HepG2 (cell line): ENCODE measurements at regions not wholly inside any gene's neighbourhood (a gene's known extent, or its start where the extent isn't known, plus 50 kb on each side); places are given as distances from the start of the nearest gene placed in this dataset.

Source experiments
- ATAC-seq: fragments of 200-7000 bp; cut with Tn5 transposase; 3 replicates; pipeline ENCODE4 v1.9.1; 2020; ENCODE audit warnings: mild to moderate bottlenecking, moderate library complexity
- BruUV-seq: library from RNA; stranded (reverse); fragments of 400-500 nt; replicated peaks from 2 replicates; lab custom pipeline; 2021; lab: Mats Ljungman, UMichigan
- CTCF ChIA-PET: fragments of 300-600 bp; formaldehyde crosslinking; extraction: SDS; loops from one replicate; lab custom pipeline; 2021; ENCODE audit warnings: low total read pairs, inconsistent platforms, low intra/inter-chr PET ratio; lab: Yijun Ruan, JAX
- POLR2A ChIA-PET: fragments of 350-600 bp; sonication (Branson Sonifier 250); formaldehyde crosslinking; loops from one replicate; lab custom pipeline; 2020; ENCODE audit warnings: antibody characterized with exemption, inconsistent platforms; lab: Yijun Ruan, JAX
- DNase-seq: peaks from one replicate; pipeline ENCODE4 v3.0.0-alpha.2; 2015; ENCODE audit warnings: low spot score
- FAIRE-seq: peaks from 3 replicates; lab custom pipeline; 2011; peaks lifted over from hg19 to GRCh38; lab: Jason Lieb, UNC
- H2AFZ ChIP-seq: one replicate; pipeline ENCODE4 v1.6.1; 2011; ENCODE audit warnings: low read length, inconsistent platforms
- H3K27ac ChIP-seq: fragments of 300-600 bp; 3 replicates; pipeline ENCODE4 v1.8.0; 2011; ENCODE audit warnings: mixed run types, mild to moderate bottlenecking, mixed read lengths, low read length, inconsistent platforms; ENCODE audit not compliant: insufficient read depth; ENCODE audit errors: extremely low read length
- H3K27me3 ChIP-seq, 2 experiments: fragments of 200-600 bp in 1 of 2; 2 replicates in 1 of 2; 3 replicates in 1 of 2; pipeline versions ENCODE4 v1.6.0 to v1.8.0; 2011; ENCODE audit warnings: low read length in 2 of 2, mild to moderate bottlenecking in 2 of 2, moderate library complexity in 2 of 2, inconsistent platforms in 1 of 2; ENCODE audit not compliant: insufficient read depth in 2 of 2, control insufficient read depth in 1 of 2
- H3K36me3 ChIP-seq, 2 experiments: fragments of 200-600 bp in 1 of 2; replicated peaks in 1 of 2; 2 replicates in 1 of 2; 3 replicates in 1 of 2; pipeline versions ENCODE4 v1.5.1 to v1.8.0; 2011; ENCODE audit warnings: low read length in 2 of 2, inconsistent platforms in 1 of 2; ENCODE audit not compliant: insufficient read depth in 2 of 2, control insufficient read depth in 1 of 2
- H3K4me1 ChIP-seq: 2 replicates; pipeline ENCODE4 v1.5.1; 2012; ENCODE audit warnings: low read length, inconsistent platforms; ENCODE audit not compliant: insufficient read depth
- H3K4me2 ChIP-seq: 2 replicates; pipeline ENCODE4 v1.6.0; 2011; ENCODE audit warnings: low read depth, low read length, inconsistent platforms
- H3K4me3 ChIP-seq, 3 experiments: fragments of 200-600 bp in 1 of 3; sonication (generic), shearing (Covaris generic) in 1 of 3; replicated peaks in 1 of 3; 2 replicates each; pipeline ENCODE4 v1.5.1; 2011 to 2016; ENCODE audit warnings: low read length in 3 of 3, inconsistent platforms in 2 of 3, low read depth in 2 of 3, mild to moderate bottlenecking in 2 of 3, control low read depth in 1 of 3, mixed read lengths in 1 of 3; ENCODE audit not compliant: insufficient read depth in 1 of 3
- H3K79me2 ChIP-seq: one replicate; pipeline ENCODE4 v1.6.1; 2011; ENCODE audit warnings: low read length, inconsistent platforms; ENCODE audit not compliant: insufficient read depth
- H3K9ac ChIP-seq: 2 replicates; pipeline ENCODE4 v1.6.0; 2011; ENCODE audit warnings: mild to moderate bottlenecking, low read depth, low read length, inconsistent platforms; ENCODE audit not compliant: insufficient read depth
- H3K9me3 ChIP-seq: 2 replicates; pipeline ENCODE4 v1.5.1; 2012; ENCODE audit warnings: mild to moderate bottlenecking, low read length
- H4K20me1 ChIP-seq: 2 replicates; pipeline ENCODE4 v1.6.0; 2011; ENCODE audit warnings: inconsistent platforms, mild to moderate bottlenecking, low read length, moderate library complexity; ENCODE audit not compliant: insufficient read depth
- CCDC6 ChIP-seq: sonication (generic); formaldehyde crosslinking; IDR thresholded peaks from 2 replicates; pipeline ENCODE4 v1.8.1; 2022; ENCODE audit warnings: mild to moderate bottlenecking, missing genetic modification reagents, moderate library complexity
- GLI4 ChIP-seq: sonication (generic); formaldehyde crosslinking; IDR thresholded peaks from 2 replicates; pipeline ENCODE4 v1.5.1; 2020; ENCODE audit warnings: missing genetic modification reagents, mild to moderate bottlenecking, moderate library complexity, borderline replicate concordance
- HMG20A ChIP-seq: IDR thresholded peaks from 2 replicates; pipeline ENCODE4 v1.6.1; 2016; ENCODE audit warnings: borderline replicate concordance
- NFE2 ChIP-seq: sonication (generic); formaldehyde crosslinking; IDR thresholded peaks from 2 replicates; pipeline ENCODE4 v1.4.0; 2020; ENCODE audit warnings: missing genetic modification reagents
- NR3C1 ChIP-seq: sonication (generic); formaldehyde crosslinking; IDR thresholded peaks from 2 replicates; pipeline ENCODE4 v1.4.0; 2020; ENCODE audit warnings: missing genetic modification reagents
- PHF5A ChIP-seq: IDR thresholded peaks from one replicate; pipeline ENCODE4 v1.6.1; 2018; ENCODE audit warnings: low read depth, missing genetic modification reagents; ENCODE audit not compliant: unreplicated experiment
- SYNCRIP ChIP-seq: fragments of 200-400 bp; formaldehyde crosslinking; IDR thresholded peaks from 2 replicates; pipeline ENCODE4 v1.6.1; 2018; ENCODE audit warnings: mild to moderate bottlenecking, low read depth, low read length; ENCODE audit not compliant: insufficient read depth
- TOE1 ChIP-seq: sonication (generic); formaldehyde crosslinking; IDR thresholded peaks from 2 replicates; pipeline ENCODE4 v1.4.0; 2020; ENCODE audit warnings: mild to moderate bottlenecking, missing genetic modification reagents
- ZNF703 ChIP-seq: sonication (generic); formaldehyde crosslinking; IDR thresholded peaks from 2 replicates; pipeline ENCODE4 v1.5.1; 2020; ENCODE audit warnings: missing genetic modification reagents, mild to moderate bottlenecking, moderate library complexity, borderline replicate concordance
- ZNF780A ChIP-seq: sonication (generic); formaldehyde crosslinking; IDR thresholded peaks from 2 replicates; pipeline ENCODE4 v1.8.0; 2022; ENCODE audit warnings: mild to moderate bottlenecking, missing genetic modification reagents, moderate library complexity
- ZSCAN21 ChIP-seq: sonication (generic); formaldehyde crosslinking; IDR thresholded peaks from 2 replicates; pipeline ENCODE4 v1.8.0; 2022; ENCODE audit warnings: mild to moderate bottlenecking, missing genetic modification reagents, moderate library complexity, borderline replicate concordance
- WGBS: methylation state at CpG from one replicate; pipeline ENCODE4 v1.1.6; 2017; ENCODE audit warnings: low lambda C conversion rate; 5-methylcytosine and 5-hydroxymethylcytosine counted together
- in situ Hi-C: cut with HindIII; loops from 2 replicates; pipeline ENCODE4 v1.10.0; 2017; ENCODE audit warnings: low pct_unique_long_range_greater_than_20kb; ENCODE audit not compliant: extremely low pct_ligation_motif_present
- intact Hi-C: fragments of 100-400 bp; cut with micrococcal nuclease; formaldehyde crosslinking; loops from one replicate; pipeline ENCODE4 v1.10.0; 2022; ENCODE audit not compliant: unreplicated experiment
- TF ChIP-seq, protein P1 (sequence below): sonication (generic); formaldehyde crosslinking; IDR thresholded peaks from 2 replicates; pipeline ENCODE4 v1.4.0; 2020; ENCODE audit warnings: missing genetic modification reagents, mild to moderate bottlenecking, borderline replicate concordance

DNA sequence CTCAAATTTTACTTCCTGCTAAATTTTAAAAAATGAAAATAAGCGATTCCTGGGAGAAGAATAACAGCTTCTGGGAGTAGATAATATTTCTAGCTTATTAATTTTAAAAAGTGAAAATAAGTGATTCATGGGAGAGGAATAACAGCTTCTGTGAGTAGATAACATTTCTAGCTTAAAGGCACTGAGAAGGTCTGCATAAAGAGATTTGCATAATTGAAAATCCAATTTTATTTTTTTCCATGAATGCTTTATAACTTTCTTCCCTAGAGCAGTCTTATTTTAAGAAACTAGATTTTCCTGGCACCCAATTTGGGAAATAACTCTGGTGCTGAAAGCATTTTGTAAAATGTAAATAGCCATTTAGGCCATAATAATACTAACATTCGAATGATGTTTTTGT, 65.9 kb upstream of the ASTN2 start:
- Histone ChIP-seq H3K4me1 (no peaks in the 10 kb centered on the region), H2AFZ (no peak overlapping the region), H4K20me1 (no peaks in the 10 kb centered on the region), H3K79me2 (no peaks in the 10 kb centered on the region), H3K36me3 (no peaks in the 10 kb centered on the region), H3K27ac (no peak overlapping the region), H3K9ac (no peak overlapping the region), H3K4me3 (no peak overlapping the region), H3K9me3 (no peaks in the 10 kb centered on the region), H3K4me2 (no peak overlapping the region), H3K27me3 (no peaks in the 10 kb centered on the region)
- DNase-seq (no peak), FAIRE-seq (no peak), ATAC-seq (no peak)
- CTCF ChIA-PET = no interaction called here
- intact Hi-C loops (no loop called here), in situ Hi-C loops (no loop called here)
- TF ChIP-seq PHF5A (CRISPR knock-in tag) (no peak), NFE2 (no peak), ZNF703 (CRISPR knock-in tag) (no peak), TOE1 (no peak), HMG20A (CRISPR knock-in tag) (no peak), SYNCRIP (no peak), CCDC6 (CRISPR knock-in tag) (no peak), GLI4 (no peak), ZNF780A (CRISPR knock-in tag) (no peak), NR3C1 (CRISPR knock-in tag) (no peak), ZSCAN21 (no peak)
- TF ChIP-seq, protein P1, sequence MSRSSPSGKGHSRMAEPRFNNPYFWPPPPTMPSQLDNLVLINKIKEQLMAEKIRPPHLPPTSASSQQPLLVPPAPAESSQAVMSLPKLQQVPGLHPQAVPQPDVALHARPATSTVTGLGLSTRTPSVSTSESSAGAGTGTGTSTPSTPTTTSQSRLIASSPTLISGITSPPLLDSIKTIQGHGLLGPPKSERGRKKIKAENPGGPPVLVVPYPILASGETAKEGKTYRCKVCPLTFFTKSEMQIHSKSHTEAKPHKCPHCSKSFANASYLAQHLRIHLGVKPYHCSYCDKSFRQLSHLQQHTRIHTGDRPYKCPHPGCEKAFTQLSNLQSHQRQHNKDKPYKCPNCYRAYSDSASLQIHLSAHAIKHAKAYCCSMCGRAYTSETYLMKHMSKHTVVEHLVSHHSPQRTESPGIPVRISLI (CRISPR knock-in tag) = no peak
- under 1% methylated on average over 2 of the region's 2 CpGs for WGBS
- POLR2A ChIA-PET = no interaction called here
- no TSS peak for BruUV-seq
